Endothelial cell of umbilical vein (primary cell): ENCODE measurements at regions not wholly inside any gene's neighbourhood (a gene's known extent, or its start where the extent isn't known, plus 50 kb on each side); places are given as distances from the start of the nearest gene placed in this dataset.
"Not testable (repeated sequence)": the region's sequence is repeated elsewhere in the genome, so short reads cannot be mapped to it uniquely, and the experiment has no call there.

Source experiments
- BruUV-seq: library from RNA; stranded (reverse); fragments of 400-500 nt; replicated peaks from 2 replicates; lab custom pipeline; 2021; lab: Mats Ljungman, UMichigan
- CTCF ChIA-PET: fragments of 300-600, 350-600 bp; sonication (Branson Sonifier 250); formaldehyde crosslinking; loops from one replicate; lab custom pipeline; 2021; ENCODE audit warnings: antibody characterized with exemption, inconsistent platforms; lab: Charles Lee
- POLR2A ChIA-PET: fragments of 300-600, 350-600 bp; sonication (Branson Sonifier 250); formaldehyde crosslinking; loops from one replicate; lab custom pipeline; 2021; ENCODE audit warnings: antibody characterized with exemption, inconsistent platforms; lab: Charles Lee
- DNase-seq: peaks from one replicate; pipeline ENCODE4 v3.0.0-alpha.2; 2011; ENCODE audit warnings: low read depth, low spot score
- FAIRE-seq: peaks from 2 replicates; lab custom pipeline; 2011; peaks lifted over from hg19 to GRCh38; lab: Jason Lieb, UNC
- H2AFZ ChIP-seq: 2 replicates; pipeline ENCODE4 v1.6.0; 2012; ENCODE audit warnings: low read depth, low read length, control low read depth, inconsistent platforms
- H3K27ac ChIP-seq: 2 replicates; pipeline ENCODE4 v1.5.1; 2011; ENCODE audit warnings: low read depth, mild to moderate bottlenecking, control low read depth, low read length, moderate library complexity; ENCODE audit not compliant: insufficient read depth
- H3K27me3 ChIP-seq, 2 experiments: 2 replicates each; pipeline versions ENCODE4 v1.6.0 to v1.6.1; 2011; ENCODE audit warnings: low read length in 2 of 2, mixed read lengths in 1 of 2; ENCODE audit not compliant: control insufficient read depth in 2 of 2, insufficient read depth in 2 of 2
- H3K36me3 ChIP-seq, 2 experiments: 2 replicates in 1 of 2; 3 replicates in 1 of 2; pipeline ENCODE4 v1.5.1; 2011; ENCODE audit warnings: low read length in 2 of 2, mild to moderate bottlenecking in 1 of 2, moderate library complexity in 1 of 2; ENCODE audit not compliant: control insufficient read depth in 2 of 2, insufficient read depth in 2 of 2; ENCODE audit errors: extremely low read depth in 1 of 2
- H3K4me1 ChIP-seq: 3 replicates; pipeline ENCODE4 v1.5.1; 2011; ENCODE audit warnings: mild to moderate bottlenecking, low read length; ENCODE audit not compliant: control insufficient read depth, insufficient read depth; ENCODE audit errors: extremely low read depth
- H3K4me2 ChIP-seq: 2 replicates; pipeline ENCODE4 v1.6.1; 2011; ENCODE audit warnings: low read length, control low read depth, mixed read lengths; ENCODE audit not compliant: insufficient read depth
- H3K4me3 ChIP-seq, 3 experiments: fragments of 200-600 bp in 1 of 3; sonication (generic), shearing (Covaris generic) in 1 of 3; replicated peaks in 1 of 3; 2 replicates each; pipeline ENCODE4 v1.5.1; 2011 to 2016; ENCODE audit warnings: control low read depth in 3 of 3, low read length in 3 of 3, mild to moderate bottlenecking in 2 of 3, inconsistent platforms in 1 of 3, low read depth in 1 of 3, moderate library complexity in 1 of 3; ENCODE audit not compliant: insufficient read depth in 1 of 3
- H3K79me2 ChIP-seq: 2 replicates; pipeline ENCODE4 v1.6.0; 2012; ENCODE audit warnings: low read length, inconsistent platforms; ENCODE audit not compliant: control insufficient read depth, insufficient read depth
- H3K9ac ChIP-seq: replicated peaks from 2 replicates; pipeline ENCODE3; 2011; ENCODE audit warnings: low read length, control low read depth; ENCODE audit not compliant: insufficient read depth; ENCODE audit errors: extremely low read depth
- H3K9me1 ChIP-seq: replicated peaks from 3 replicates; pipeline ENCODE4 v1.6.0; 2011; ENCODE audit warnings: mild to moderate bottlenecking, low read length; ENCODE audit not compliant: control insufficient read depth, insufficient read depth; ENCODE audit errors: extremely low read depth
- H3K9me3 ChIP-seq: replicated peaks from 2 replicates; pipeline ENCODE4 v1.5.1; 2012; ENCODE audit warnings: low read length, inconsistent platforms; ENCODE audit not compliant: control insufficient read depth, insufficient read depth
- H4K20me1 ChIP-seq: replicated peaks from 2 replicates; pipeline ENCODE3; 2011; ENCODE audit warnings: mild to moderate bottlenecking, low read length; ENCODE audit not compliant: control insufficient read depth, insufficient read depth; ENCODE audit errors: extremely low read depth
- FOS ChIP-seq: IDR thresholded peaks from 2 replicates; pipeline ENCODE4 v1.6.1; 2011; ENCODE audit warnings: mild to moderate bottlenecking, low read length, moderate library complexity, borderline replicate concordance; ENCODE audit not compliant: insufficient read depth
- JUN ChIP-seq: IDR thresholded peaks from 2 replicates; pipeline ENCODE4 v1.6.1; 2011; ENCODE audit warnings: borderline replicate concordance, low read depth; ENCODE audit not compliant: insufficient read length, insufficient read depth
- POLR2A ChIP-seq: IDR thresholded peaks from 2 replicates; pipeline ENCODE4 v1.6.1; 2012; ENCODE audit warnings: low read depth, mild to moderate bottlenecking, control low read depth, low read length
- POLR2AphosphoS5 ChIP-seq: IDR thresholded peaks from 2 replicates; pipeline ENCODE4 v1.6.1; 2012; ENCODE audit warnings: low read depth, mild to moderate bottlenecking, control low read depth, low read length, moderate library complexity; ENCODE audit not compliant: insufficient read depth
- dilution Hi-C: fragments of 300-500 bp; cut with MboI; formaldehyde crosslinking; loops from one replicate; pipeline ENCODE4 v1.15.0; 2019; ENCODE audit warnings: low sequenced_read_pairs; ENCODE audit not compliant: extremely low pct_ligation_motif_present
- intact Hi-C: fragments of 100-400 bp; cut with micrococcal nuclease; formaldehyde crosslinking; loops from one replicate; pipeline ENCODE4 v1.10.0; 2022
- TF ChIP-seq, protein P1 (sequence below), 2 donors: IDR thresholded peaks; 1 replicate in 1 of 2; 2 replicates in 1 of 2; pipeline ENCODE4 v1.5.1; 2011; ENCODE audit warnings: low read length in 2 of 2, mild to moderate bottlenecking in 2 of 2, moderate library complexity in 2 of 2, control low read depth in 1 of 2, inconsistent platforms in 1 of 2, low read depth in 1 of 2; ENCODE audit not compliant: insufficient read depth in 1 of 2; ENCODE audit errors: extremely low read depth in 1 of 2
- TF ChIP-seq, protein P2 (sequence below): IDR thresholded peaks from 2 replicates; pipeline ENCODE4 v1.6.1; 2011; ENCODE audit not compliant: insufficient read depth, insufficient read length

DNA sequence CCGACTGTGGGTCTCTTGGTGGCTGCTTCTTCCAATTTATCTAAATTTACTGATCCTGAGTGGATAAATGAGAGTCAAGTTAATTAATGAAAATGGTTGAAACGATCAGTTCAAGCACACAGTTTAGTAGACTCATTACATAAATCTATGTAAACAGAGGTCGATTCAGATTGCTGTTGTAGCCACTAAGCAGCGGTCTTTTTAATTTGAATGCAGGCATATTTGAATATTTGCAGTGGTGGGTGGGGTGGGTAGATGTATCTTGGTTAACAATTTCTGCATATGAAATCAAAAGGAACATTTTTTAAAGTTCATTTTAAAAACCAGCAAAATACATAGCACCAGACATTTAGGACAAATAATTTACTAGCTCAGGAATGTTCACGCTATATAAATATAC is 325.9 kb downstream of the KLF12 start:
- Histone ChIP-seq H3K36me3 (no peaks in the 10 kb centered on the region), H3K27ac (no peak overlapping the region), H3K9me3 (no peaks in the 10 kb centered on the region), H3K9ac (no peak overlapping the region), H3K9me1 (no peaks in the 10 kb centered on the region), H2AFZ (no peak overlapping the region), H3K4me2 (no peak overlapping the region), H3K79me2 (no peaks in the 10 kb centered on the region), H4K20me1 (no peaks in the 10 kb centered on the region), H3K4me3 (no peak overlapping the region), H3K27me3 (no peaks in the 10 kb centered on the region), H3K4me1 (peaks cover 10% of the 10 kb centered on the region)
- BruUV-seq, result no TSS peak
- no peak for DNase-seq
- intact Hi-C loops (no loop called here), dilution Hi-C loops (no loop called here)
- FAIRE-seq, result no peak
- CTCF ChIA-PET, result interaction anchor here (1.0 to 1.2 kb wide), 2 partner anchors 18 to 35 kb away, joined by 3 to 4 read pairs; no protein-coding TSS in a partner anchor
- TF ChIP-seq POLR2AphosphoS5 (no peak), JUN (no peak), FOS (no peak), POLR2A (no peak)
- TF ChIP-seq, protein P1, sequence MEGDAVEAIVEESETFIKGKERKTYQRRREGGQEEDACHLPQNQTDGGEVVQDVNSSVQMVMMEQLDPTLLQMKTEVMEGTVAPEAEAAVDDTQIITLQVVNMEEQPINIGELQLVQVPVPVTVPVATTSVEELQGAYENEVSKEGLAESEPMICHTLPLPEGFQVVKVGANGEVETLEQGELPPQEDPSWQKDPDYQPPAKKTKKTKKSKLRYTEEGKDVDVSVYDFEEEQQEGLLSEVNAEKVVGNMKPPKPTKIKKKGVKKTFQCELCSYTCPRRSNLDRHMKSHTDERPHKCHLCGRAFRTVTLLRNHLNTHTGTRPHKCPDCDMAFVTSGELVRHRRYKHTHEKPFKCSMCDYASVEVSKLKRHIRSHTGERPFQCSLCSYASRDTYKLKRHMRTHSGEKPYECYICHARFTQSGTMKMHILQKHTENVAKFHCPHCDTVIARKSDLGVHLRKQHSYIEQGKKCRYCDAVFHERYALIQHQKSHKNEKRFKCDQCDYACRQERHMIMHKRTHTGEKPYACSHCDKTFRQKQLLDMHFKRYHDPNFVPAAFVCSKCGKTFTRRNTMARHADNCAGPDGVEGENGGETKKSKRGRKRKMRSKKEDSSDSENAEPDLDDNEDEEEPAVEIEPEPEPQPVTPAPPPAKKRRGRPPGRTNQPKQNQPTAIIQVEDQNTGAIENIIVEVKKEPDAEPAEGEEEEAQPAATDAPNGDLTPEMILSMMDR (IDR thresholded peaks at IDR 0.05; ENCODE audit: extremely low read depth in 1 of 2, insufficient read depth in 1 of 2, low read depth in 1 of 2, low read length in 2 of 2), result no peak
- TF ChIP-seq, protein P2, sequence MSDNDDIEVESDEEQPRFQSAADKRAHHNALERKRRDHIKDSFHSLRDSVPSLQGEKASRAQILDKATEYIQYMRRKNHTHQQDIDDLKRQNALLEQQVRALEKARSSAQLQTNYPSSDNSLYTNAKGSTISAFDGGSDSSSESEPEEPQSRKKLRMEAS, result no peak
- POLR2A ChIA-PET, result no interaction called here

DNA sequence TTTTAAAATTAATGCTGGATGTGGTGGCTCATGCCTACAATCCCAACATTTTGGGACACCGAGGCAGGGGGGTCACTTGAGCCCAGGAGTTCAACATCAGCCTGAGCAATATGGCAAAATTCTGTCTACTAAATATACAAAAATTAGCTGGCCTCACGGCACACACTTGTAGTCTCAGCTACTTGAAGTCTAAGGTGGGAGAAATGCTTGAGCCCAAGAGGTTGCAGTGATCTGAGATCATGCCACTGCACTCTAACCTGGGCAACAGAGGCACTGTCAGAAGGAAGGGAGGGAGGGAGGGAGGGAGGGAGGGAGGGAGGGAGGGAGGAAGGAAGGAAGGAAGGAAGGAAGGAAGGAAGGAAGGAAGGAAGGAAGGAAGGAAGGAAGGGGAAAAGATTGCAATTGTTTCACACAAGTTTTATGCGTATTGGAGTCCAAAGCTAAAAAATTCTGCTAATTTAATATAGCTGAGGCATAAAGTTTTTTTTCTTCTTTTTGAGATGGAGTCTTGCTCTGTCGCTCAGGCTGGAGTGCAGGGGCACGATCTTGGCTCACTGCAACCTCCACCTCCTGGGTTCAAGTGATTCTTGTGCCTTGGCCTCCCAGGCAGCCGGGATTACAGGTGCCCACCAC is 328.8 kb downstream of the KLF12 start:
- CTCF ChIA-PET, result interaction anchor here (0.6 kb wide), 1 partner anchor 337 kb away, joined by 5 read pairs; no protein-coding TSS in a partner anchor
- H3K9me3 ChIP-seq, DNase-seq, H3K4me3 ChIP-seq, POLR2A ChIA-PET, H3K9me1 ChIP-seq, H3K79me2 ChIP-seq, H2AFZ ChIP-seq, H4K20me1 ChIP-seq, H3K9ac ChIP-seq, H3K27me3 ChIP-seq, dilution Hi-C loops, H3K27ac ChIP-seq, H3K36me3 ChIP-seq, FAIRE-seq, intact Hi-C loops, BruUV-seq, H3K4me2 ChIP-seq: not testable (repeated sequence)
- peaks cover 10% of the 10 kb centered on the region for H3K4me1 ChIP-seq
